ENCODE measurements at regions not wholly inside any gene's neighbourhood (a gene's known extent, or its start where the extent isn't known, plus 50 kb on each side); places are given as distances from the start of the nearest gene placed in this dataset.

GRCh38 chr1:39147099-39148025, 57.1 kb upstream of the MACF1 start:
- no peak overlapping the region for H2AFZ ChIP-seq (replicated peaks)
- Mint-ChIP-seq H3K4me3 (no peak overlapping the region), H3K9me3 (no peaks in the 10 kb centered on the region), H3K36me3 (peaks cover 22% of the 10 kb centered on the region), H3K4me1 (peaks cover 58% of the 10 kb centered on the region), H3K27me3 (ENCODE audit: insufficient read depth, low read depth) (peaks cover 2% of the 10 kb centered on the region), H3K27ac (no peak overlapping the region)
- H3K4me3 ChIP-seq, result no peak overlapping the region
- DNase-seq (ENCODE audit: low spot score), result no peak
- H3K36me3 ChIP-seq, result no peaks in the 10 kb centered on the region
- no peak overlapping the region for H3K9ac ChIP-seq
- no peaks in the 10 kb centered on the region for H3K27me3 ChIP-seq
- H3K27ac ChIP-seq, result peak overlapping the region; percentile 43
- no peak overlapping the region for H3K4me2 ChIP-seq
- peaks cover 66% of the 10 kb centered on the region for H3F3A ChIP-seq (ENCODE audit: low read depth)
- TF ChIP-seq, protein P1, sequence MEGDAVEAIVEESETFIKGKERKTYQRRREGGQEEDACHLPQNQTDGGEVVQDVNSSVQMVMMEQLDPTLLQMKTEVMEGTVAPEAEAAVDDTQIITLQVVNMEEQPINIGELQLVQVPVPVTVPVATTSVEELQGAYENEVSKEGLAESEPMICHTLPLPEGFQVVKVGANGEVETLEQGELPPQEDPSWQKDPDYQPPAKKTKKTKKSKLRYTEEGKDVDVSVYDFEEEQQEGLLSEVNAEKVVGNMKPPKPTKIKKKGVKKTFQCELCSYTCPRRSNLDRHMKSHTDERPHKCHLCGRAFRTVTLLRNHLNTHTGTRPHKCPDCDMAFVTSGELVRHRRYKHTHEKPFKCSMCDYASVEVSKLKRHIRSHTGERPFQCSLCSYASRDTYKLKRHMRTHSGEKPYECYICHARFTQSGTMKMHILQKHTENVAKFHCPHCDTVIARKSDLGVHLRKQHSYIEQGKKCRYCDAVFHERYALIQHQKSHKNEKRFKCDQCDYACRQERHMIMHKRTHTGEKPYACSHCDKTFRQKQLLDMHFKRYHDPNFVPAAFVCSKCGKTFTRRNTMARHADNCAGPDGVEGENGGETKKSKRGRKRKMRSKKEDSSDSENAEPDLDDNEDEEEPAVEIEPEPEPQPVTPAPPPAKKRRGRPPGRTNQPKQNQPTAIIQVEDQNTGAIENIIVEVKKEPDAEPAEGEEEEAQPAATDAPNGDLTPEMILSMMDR (IDR thresholded peaks at IDR 0.05), result no peak
- TF ChIP-seq EZH2 (IDR thresholded peaks at IDR 0.05) (no peak), EZH2phosphoT487 (IDR thresholded peaks at IDR 0.05) (no peak)
- peaks cover 100% of the 10 kb centered on the region for H3K79me2 ChIP-seq (ENCODE audit: low read depth)
- H3K4me1 ChIP-seq, result peaks cover 80% of the 10 kb centered on the region
- no peaks in the 10 kb centered on the region for H3K9me3 ChIP-seq (ENCODE audit: low read depth)
- H4K20me1 ChIP-seq (ENCODE audit: low read depth), result peaks cover 44% of the 10 kb centered on the region

DNA sequence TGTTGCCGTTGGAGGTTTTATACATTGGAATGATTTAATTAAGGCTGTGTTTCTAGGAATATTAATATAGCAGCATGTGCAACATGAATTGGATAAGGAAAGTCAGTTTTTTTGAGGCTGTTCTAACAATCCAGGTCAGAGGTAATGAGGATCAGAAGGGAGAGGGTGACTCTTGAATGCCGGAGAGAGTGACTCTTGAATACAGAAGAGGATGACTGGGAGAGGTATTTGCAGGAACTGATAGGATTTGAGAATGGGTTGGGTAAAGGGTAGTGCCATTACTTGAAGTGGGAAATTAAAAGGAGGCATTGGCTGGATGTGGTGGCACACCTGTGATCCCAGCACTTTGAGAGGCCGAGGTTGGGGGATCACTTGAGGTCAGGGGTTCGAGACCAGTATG, 55.6 kb upstream of the MACF1 start:
- H2AFZ ChIP-seq (replicated peaks), result no peak overlapping the region
- peaks cover 60% of the 10 kb centered on the region for H4K20me1 ChIP-seq (ENCODE audit: low read depth)
- peaks cover 99% of the 10 kb centered on the region for H3K79me2 ChIP-seq (ENCODE audit: low read depth)
- H3K27ac ChIP-seq, result peak overlapping the region; percentile 43
- peaks cover 81% of the 10 kb centered on the region for H3K4me1 ChIP-seq
- no peak overlapping the region for H3K9ac ChIP-seq
- no peaks in the 10 kb centered on the region for H3K36me3 ChIP-seq
- H3K27me3 ChIP-seq, result no peaks in the 10 kb centered on the region
- Mint-ChIP-seq H3K9me3 (no peaks in the 10 kb centered on the region), H3K36me3 (peaks cover 16% of the 10 kb centered on the region), H3K4me1 (peaks cover 62% of the 10 kb centered on the region), H3K27me3 (ENCODE audit: insufficient read depth, low read depth) (peaks cover 2% of the 10 kb centered on the region), H3K4me3 (peak overlapping the region; percentile 21), H3K27ac (peak overlapping the region; percentile 3)
- no peak overlapping the region for H3K4me3 ChIP-seq
- no peaks in the 10 kb centered on the region for H3K9me3 ChIP-seq (ENCODE audit: low read depth)
- H3F3A ChIP-seq (ENCODE audit: low read depth), result peaks cover 69% of the 10 kb centered on the region
- no peak for TF ChIP-seq EZH2phosphoT487 (IDR thresholded peaks at IDR 0.05)
- no peak for TF ChIP-seq EZH2 (IDR thresholded peaks at IDR 0.05)
- TF ChIP-seq, protein P1 (IDR thresholded peaks at IDR 0.05), result no peak
- DNase-seq (ENCODE audit: low spot score), result peak; percentile 37
- H3K4me2 ChIP-seq, result peak overlapping the region; percentile 44

DNA sequence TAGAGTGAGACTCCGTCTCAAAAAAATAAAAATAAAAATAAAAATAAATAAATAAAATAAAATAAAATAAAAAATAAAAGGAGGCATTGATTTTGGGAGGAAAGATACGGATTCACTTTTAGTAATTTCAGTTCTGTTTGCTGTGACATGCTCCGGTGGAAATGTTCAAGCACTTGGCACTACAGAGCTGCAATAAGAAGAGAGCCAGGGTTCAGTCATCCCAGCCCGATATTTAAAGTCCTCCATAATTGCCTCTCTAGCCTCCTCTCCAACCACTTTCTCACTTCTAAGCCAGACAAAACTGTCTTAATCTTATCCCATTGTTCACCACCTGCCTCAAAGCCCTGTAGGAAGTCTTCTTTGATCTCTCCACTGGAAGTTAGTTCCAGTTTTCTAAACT, 55.0 kb upstream of the MACF1 start:
- TF ChIP-seq, protein P1 (IDR thresholded peaks at IDR 0.05), result no peak
- TF ChIP-seq EZH2phosphoT487 (IDR thresholded peaks at IDR 0.05) (no peak), EZH2 (IDR thresholded peaks at IDR 0.05) (no peak)
- peaks cover 2% of the 10 kb centered on the region for H3K27me3 Mint-ChIP-seq (ENCODE audit: insufficient read depth, low read depth)
- Histone ChIP-seq H3K9me3 (ENCODE audit: low read depth) (no peaks in the 10 kb centered on the region), H3K27ac (peak overlapping the region; percentile 43), H3K27me3 (no peaks in the 10 kb centered on the region), H3K36me3 (no peaks in the 10 kb centered on the region), H3K4me1 (peaks cover 82% of the 10 kb centered on the region), H4K20me1 (ENCODE audit: low read depth) (peaks cover 65% of the 10 kb centered on the region), H3K79me2 (ENCODE audit: low read depth) (peaks cover 99% of the 10 kb centered on the region), H3K4me2 (peak overlapping the region; percentile 44), H3K4me3 (no peak overlapping the region), H3K9ac (no peak overlapping the region), H3F3A (ENCODE audit: low read depth) (peaks cover 75% of the 10 kb centered on the region), H2AFZ (replicated peaks) (no peak overlapping the region)
- H3K36me3 Mint-ChIP-seq, result peaks cover 16% of the 10 kb centered on the region
- DNase-seq (ENCODE audit: low spot score), result peak; percentile 36
- H3K4me3 Mint-ChIP-seq, result no peak overlapping the region
- peaks cover 65% of the 10 kb centered on the region for H3K4me1 Mint-ChIP-seq
- H3K9me3 Mint-ChIP-seq, result no peaks in the 10 kb centered on the region
- H3K27ac Mint-ChIP-seq, result no peak overlapping the region
